Stimulated activated CD8-positive, alpha-beta memory T cell treated with anti-CD3 and anti-CD28 coated beads, Interleukin-7, amount 100 ng/mL, for 4 hours (primary cell): ENCODE measurements at regions not wholly inside any gene's neighbourhood (a gene's known extent, or its start where the extent isn't known, plus 50 kb on each side); places are given as distances from the start of the nearest gene placed in this dataset.

Experiments used
- DNase-seq, 2 donors: peaks; one replicate each; pipeline ENCODE4 v3.0.0-alpha.2; 2020; ENCODE audit warnings: low read depth in 2 of 2

DNA sequence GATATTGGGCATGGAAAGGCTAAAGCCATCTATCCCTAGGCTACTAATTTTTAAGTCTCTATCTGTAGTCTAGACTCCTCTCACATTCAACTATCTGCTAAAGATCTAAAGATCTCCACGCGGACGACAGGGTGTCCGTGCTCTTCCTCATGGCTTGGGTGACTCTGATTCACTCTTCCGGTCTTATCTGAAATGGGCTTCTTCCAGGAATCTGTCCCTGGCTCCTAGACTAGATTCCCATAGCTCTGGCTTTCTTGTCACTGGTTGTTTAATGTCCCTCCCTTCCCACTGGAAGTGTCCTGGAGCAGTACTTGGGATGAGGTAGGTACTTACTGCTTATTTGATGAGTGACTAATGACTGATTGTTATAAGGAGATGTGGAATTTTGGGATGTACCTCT is 62.0 kb upstream of the PODXL start:
- DNase-seq: no peak

DNA sequence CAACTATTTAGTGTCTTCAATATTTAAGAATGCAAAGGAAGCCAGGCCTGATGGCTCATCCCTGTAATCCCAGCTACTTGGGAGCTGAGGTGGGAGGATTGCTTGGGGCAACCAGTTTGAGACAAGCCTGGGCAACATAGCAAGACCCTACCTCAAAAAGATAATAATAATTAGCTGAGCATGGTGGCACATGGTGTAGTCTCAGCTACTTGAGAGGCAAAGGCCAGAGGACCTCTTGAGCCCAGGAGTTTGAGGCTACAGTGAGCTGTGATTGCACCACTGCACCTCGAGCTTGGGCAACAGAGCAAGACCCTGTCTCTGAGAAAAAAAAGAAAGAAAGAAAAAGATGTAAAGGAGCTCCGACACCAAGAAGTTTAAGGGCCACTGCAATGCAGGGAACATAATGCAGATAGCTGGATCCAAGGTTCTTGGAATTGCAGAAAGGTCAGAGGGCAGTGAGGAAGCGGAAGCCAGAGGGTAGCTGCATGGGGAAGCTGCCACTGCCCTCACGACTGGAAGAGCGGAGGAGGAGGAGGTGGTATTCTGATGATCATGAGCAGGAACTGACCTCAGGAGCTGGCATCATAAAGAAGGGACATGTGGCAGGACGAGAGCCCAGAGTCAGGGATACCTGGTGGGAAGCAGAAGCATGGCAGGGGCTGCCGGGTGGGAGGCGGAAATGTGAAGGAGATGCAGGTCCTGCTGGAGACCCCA is 60.2 kb upstream of the PODXL start:
- DNase-seq: no peak

DNA sequence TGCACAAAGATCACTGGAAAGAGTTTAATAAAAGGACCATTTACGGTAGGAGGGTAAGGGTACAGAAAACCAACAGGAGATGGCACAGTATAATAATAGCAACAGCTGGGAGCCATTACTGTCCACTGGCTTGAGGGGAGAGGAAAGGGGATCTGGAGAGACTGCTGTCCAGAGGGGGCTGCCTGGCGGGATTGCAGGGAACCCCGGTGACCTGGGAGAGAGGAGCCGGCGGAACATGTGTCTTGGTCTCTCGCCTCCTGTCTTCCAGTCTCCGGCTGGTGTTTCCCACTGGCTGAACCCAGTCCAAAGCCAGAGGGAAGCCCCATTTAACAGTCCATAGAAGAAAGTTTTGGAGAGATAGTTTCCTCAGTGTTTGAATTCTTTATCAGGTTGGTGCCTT is 57.5 kb upstream of the PODXL start:
- no peak for DNase-seq

DNA sequence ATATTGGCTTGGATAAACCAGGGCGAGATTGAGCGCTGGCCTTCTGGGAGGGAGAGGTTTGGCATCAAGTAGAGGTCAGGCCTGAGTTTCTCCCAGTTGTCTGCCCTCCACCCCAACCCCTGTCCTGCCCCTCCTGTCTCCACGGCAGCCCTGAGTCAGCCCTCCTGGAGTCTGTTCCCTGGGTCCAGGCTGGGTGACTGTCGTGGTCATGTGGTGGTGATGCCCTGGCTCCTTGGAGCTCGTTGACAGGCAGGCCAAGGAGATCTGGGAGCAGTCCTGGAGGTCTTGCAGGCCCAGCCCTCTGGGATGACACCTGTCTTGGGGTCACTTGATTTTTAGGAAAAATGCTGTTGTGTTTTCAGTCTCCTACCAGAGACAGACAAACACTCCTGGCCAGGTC is 53.6 kb upstream of the PODXL start:
- DNase-seq: no peak

DNA sequence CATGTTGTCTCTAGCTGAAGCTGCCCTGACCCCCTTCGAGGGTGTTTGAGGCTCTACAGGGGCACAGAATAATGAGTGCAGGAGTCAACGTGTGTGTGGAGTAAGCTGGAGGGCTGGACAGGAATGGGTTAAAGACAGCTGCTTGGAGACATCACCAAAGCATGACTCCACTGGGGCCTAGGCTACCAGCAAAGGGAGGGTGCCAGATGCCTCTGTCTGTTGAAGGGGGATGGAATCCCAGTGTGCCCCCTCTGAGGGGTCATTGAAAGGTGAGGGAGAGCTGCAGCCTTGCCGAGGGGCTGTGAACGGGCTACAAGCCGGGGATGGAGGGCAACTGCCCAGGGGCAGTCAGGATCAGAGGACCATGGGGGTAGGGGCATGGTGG is 51.7 kb upstream of the PODXL start:
- no peak for DNase-seq

DNA sequence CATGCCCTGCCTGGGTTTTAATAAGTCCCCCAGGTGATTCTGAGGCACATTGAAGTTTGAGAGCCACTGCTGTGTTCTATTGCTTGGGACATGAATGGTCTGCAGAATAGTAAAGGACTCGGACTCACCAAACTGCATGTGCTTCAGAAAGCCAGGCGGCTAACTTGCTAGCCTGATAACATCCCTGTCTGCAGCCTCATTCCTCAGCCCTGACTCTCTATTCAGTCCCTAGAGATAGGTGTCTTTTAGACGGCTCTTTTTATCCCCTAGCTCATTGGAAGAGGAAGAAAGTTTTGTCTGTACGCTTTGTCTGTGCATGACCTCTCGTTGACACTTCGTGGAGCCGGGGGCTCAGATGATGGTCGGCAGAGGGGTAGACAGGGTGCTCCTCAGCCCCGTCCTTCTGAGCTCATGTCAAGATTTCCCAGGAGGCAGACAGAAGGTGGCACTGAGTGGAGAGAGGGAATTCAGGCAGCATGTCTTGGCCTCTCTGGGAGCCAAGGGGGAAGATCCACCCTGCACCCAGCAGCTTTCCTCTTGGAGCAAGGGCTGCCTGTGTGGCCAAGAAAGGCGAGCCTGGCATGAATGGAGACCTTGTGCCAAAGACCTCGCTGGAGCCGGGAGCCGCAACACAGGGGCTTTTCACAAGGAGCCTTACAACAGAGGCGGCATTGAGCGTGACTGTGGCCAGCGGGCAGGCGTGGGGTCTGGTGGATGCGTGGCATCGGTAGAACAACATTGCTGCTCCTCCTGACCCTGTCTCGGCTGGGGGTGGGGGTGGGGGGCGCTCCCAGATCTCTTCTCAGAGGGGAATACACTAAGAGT is 51.1 kb upstream of the PODXL start:
- no peak for DNase-seq

DNA sequence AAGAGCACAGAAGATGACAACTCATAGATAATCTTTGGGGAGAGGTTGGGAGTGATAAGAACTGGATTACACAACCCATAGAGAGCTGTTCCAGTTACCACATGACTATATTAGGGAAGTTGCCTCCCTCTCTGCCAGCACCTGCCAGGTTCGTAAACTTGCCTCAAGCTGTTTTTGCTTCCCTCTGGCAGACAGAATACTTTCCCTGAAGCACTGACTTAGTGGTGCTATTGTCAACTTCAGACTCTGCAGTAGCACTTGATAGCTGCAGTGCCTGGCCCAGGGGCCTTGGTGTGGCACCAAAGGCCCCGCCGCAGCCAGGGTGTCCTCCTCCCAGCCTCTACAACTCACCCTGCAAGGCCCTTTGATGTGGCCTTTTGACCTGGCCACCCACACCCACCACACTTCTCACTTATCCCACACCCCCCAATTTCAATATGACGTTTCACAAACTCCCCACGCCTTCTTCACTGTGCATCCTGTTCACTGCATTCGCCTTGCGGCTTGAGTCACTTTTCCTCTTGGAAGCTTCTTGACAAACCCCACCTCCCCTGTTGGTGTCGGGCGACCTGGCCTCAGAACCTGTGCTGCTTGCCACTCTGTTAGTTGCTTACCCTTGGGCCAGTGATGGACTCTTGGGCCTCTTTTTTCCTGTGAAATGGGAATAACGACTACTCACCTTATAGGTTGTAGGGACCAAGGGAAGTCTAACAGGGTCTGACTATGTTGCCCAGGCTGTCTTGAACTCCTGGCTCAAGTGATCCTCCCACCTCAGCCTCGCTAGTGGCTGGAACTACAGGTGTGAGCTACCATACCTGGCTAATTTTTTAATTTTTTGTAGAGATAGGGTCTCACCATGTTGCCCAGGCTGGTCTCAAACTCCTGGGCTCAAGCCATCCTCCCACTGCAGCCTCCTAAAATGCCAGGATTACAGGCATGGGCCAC is 50.2 kb upstream of the PODXL start:
- DNase-seq: no peak
